ENCODE measurements at regions not wholly inside any gene's neighbourhood (a gene's known extent, or its start where the extent isn't known, plus 50 kb on each side); places are given as distances from the start of the nearest gene placed in this dataset.
"Not testable (repeated sequence)": the region's sequence is repeated elsewhere in the genome, so short reads cannot be mapped to it uniquely, and the experiment has no call there.

GRCh38 chr21:27795418-27795817 lies 828.5 kb upstream of the ADAMTS5 start:
- DNase-seq, result no peak

DNA sequence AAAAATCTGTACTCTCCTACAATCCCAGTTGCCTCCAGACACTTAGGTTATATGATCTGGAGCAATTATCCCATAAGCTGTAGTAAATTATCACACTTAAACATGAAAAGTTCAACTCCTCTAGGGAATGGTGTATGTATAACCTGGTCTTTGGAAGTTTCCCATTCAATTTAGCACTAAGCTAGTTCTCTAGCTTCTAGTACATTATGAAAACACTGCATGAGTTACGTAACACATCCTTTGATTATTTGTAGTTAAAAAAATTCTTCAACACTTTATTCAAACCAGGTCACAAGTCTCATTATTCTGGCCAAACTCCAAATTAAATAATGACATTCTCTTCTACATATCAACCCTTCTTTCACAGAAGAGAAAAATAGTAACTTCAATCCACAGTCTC lies 827.0 kb upstream of the ADAMTS5 start:
- DNase-seq, result no peak

GRCh38 chr21:27787046-27787445 lies 820.2 kb upstream of the ADAMTS5 start:
- DNase-seq, result no peak

DNA sequence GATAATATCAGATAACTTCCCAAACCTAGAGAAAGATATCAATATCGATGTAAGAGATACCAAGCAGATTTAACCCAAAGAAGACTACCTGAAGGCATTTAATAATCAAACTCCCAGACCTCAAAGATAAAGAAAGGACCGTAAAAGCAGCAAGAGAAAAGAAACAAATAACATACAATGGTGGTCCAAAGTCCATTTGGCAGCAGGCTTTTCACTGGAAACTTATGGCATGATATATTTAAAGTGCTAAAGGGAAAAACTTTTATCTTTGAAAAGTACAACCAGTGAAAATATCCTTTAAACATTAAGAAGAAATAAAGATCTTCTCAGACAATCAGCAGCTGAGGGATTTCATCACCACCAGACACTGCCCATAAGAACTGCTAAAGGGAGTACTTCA lies 812.7 kb upstream of the ADAMTS5 start:
- no peak for DNase-seq

- no peak for DNase-seq
These were observed 810.2 kb upstream of the ADAMTS5 start for GRCh38 chr21:27776925-27777553.

DNA sequence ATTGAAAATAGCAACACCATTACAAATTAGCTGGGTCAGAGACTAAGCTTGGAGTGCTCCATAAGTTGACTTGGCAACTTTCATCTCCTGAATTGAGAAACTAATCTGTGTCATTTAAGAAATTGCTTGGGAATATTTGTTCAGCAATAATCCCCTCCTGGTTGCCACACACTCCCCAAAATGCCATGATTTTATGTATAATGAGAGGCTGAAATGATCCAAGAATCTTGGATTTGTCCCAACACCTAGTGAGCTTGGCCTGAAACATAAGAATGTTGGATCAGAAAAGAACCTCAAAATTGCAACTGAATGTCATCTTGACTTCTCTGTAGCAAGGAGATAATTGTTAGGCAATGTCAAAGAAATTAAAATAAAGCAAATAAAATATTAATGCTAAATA lies 805.9 kb upstream of the ADAMTS5 start:
- no peak for DNase-seq

GRCh38 chr21:27771938-27772483 lies 805.1 kb upstream of the ADAMTS5 start:
- no peak for DNase-seq

GRCh38 chr21:27769763-27770162 lies 802.9 kb upstream of the ADAMTS5 start:
- no peak for DNase-seq

DNA sequence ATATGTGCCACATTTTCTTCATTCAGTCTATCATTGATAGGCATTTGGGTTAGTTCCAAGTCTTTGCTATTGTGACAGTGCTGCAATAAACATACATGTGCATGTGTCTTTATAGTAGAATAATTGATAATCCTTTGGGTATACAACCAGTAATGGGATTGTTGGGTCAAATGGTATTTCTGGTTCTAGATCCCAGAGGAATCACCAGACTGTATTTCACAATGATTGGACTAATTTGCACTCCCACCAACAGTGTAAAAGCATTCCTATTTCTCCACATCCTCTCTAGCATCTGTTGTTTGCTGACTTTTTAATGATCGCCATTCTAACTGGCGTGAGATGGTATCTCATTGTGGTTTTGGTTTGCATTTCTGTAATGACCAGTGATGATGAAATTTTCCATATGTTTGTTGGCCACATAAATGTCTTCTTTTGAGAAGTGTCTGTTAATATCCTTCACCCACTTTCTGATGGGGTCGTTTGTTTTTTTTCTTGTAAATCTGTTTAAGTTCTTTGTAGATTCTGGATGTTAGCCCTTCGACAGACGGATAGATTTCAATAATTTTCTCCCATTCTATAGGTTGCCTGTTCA lies 801.3 kb upstream of the ADAMTS5 start:
- DNase-seq, result not testable (repeated sequence)

DNA sequence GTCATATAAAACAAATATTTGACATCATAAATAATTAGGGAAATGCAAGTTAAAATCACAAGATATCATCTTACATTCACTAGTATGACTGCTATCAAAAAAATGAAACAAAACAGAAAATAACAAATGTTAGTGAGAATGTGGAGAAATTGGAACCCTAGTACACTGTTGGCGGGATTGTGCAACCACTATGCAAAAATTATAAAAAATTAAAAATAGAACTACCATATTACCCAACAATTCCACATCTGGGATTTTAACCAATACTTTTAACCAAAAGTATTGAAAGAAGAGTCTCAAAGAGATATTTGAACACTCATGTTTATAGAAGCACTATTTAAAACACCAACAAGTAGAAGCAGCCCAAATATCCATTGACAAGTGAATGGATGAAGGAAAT lies 797.2 kb upstream of the ADAMTS5 start:
- DNase-seq, result no peak

- no peak for DNase-seq
These were observed 794.7 kb upstream of the ADAMTS5 start for GRCh38 chr21:27761623-27762022.

DNA sequence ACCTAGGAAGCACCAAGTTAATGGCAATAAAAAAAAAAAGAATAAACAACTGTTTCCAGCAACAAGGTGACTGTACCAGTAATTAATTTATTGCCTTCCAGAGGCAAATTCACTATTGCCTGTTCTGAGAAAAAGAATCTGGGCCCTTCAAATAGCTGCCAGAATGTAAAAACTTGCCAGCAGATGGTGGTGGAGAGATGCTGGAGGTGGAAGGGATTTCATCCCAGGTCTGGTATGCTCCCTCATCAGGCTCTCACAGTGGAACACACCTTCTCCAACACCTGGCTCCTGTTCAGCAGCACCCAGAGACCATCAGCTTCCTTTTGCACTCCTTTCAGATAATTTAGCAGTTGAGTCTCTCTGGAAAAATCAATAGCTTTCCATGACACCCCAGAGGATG lies 792.9 kb upstream of the ADAMTS5 start:
- DNase-seq, result no peak

GRCh38 chr21:27759091-27759659 lies 792.3 kb upstream of the ADAMTS5 start:
- DNase-seq, result no peak

- no peak for DNase-seq
These were observed 789.3 kb upstream of the ADAMTS5 start for GRCh38 chr21:27756191-27756590.

GRCh38 chr21:27743971-27744564 lies 777.2 kb upstream of the ADAMTS5 start:
- DNase-seq, result no peak

- no peak for DNase-seq
These were observed 774.8 kb upstream of the ADAMTS5 start for GRCh38 chr21:27741736-27742135.

DNA sequence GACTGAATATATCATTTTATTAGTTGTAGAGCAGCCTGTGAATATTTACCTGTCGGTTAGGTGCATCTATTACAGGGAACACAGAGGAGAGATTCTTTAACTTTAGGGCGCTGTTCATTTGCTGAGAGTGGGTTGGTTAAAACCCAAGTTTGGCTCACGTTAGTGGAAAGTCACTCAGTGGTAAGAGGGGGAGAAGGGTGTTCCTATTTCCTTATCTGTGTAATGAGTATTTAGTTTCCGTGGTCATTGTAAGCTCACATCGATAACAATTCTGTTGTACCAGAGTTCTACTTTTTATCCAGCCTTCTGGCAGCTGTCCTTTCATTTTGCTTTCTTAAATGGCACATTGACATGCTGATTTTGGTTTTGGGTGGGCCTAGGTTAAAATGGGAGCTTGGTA lies 773.2 kb upstream of the ADAMTS5 start:
- no peak for DNase-seq

GRCh38 chr21:27739187-27739586 lies 772.3 kb upstream of the ADAMTS5 start:
- no peak for DNase-seq

GRCh38 chr21:27735699-27736098 lies 768.8 kb upstream of the ADAMTS5 start:
- no peak for DNase-seq

DNA sequence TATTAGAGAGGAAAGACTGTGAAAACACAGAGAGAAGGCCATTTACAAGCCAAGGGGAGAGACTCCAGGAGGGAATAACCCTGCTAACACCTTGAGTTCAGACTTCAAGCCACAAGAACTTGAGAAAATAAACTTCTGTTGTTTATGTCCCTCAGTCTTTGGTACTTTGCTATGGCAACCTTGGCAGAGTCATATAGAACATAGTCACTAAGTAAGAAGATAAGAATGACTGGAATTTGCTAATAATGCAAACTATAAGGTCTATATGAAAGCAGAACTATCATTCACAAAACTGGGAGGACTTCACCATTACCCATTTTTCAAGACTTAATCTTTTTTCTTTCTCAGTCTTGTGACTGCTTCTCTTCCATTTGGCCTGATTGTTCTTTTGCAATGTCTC lies 767.3 kb upstream of the ADAMTS5 start:
- DNase-seq, result no peak

GRCh38 chr21:27725916-27726315 lies 759.0 kb upstream of the ADAMTS5 start:
- DNase-seq, result no peak

- DNase-seq, result no peak
These were observed 755.2 kb upstream of the ADAMTS5 start for GRCh38 chr21:27722095-27722494.

GRCh38 chr21:27721675-27722074 lies 754.8 kb upstream of the ADAMTS5 start:
- no peak for DNase-seq

GRCh38 chr21:27719226-27719625 lies 752.3 kb upstream of the ADAMTS5 start:
- DNase-seq, result no peak
